ENCODE measurements at regions not wholly inside any gene's neighbourhood (a gene's known extent, or its start where the extent isn't known, plus 50 kb on each side); places are given as distances from the start of the nearest gene placed in this dataset.

- no peaks in the 10 kb centered on the region for H3K9me3 ChIP-seq (replicated peaks; ENCODE audit: insufficient read depth, low read length)
- H4K20me1 ChIP-seq (ENCODE audit: insufficient read depth, low read length), result no peaks in the 10 kb centered on the region
- no peaks in the 10 kb centered on the region for H3K36me3 ChIP-seq (replicated peaks; ENCODE audit: insufficient read depth, low read length)
- H3K4me3 ChIP-seq (ENCODE audit: low read length), result no peak overlapping the region
- no peaks in the 10 kb centered on the region for H3K4me1 ChIP-seq (ENCODE audit: low read length)
- H2AFZ ChIP-seq (ENCODE audit: low read length), result no peak overlapping the region
- H3K9ac ChIP-seq (ENCODE audit: low read length), result no peak overlapping the region
- no peak for TF ChIP-seq EZH2phosphoT487 (IDR thresholded peaks at IDR 0.05; ENCODE audit: low read length)
- DNase-seq, result no peak
- H3K27me3 ChIP-seq (replicated peaks; ENCODE audit: insufficient read depth, low read length), result no peaks in the 10 kb centered on the region
- no peak overlapping the region for H3K4me2 ChIP-seq (ENCODE audit: low read depth, low read length)
- H3F3A ChIP-seq (ENCODE audit: insufficient read depth, low read length), result no peaks in the 10 kb centered on the region
- no peaks in the 10 kb centered on the region for H3K9me2 ChIP-seq (replicated peaks; ENCODE audit: insufficient read depth, low read length)
- no peak overlapping the region for H3K27ac ChIP-seq (ENCODE audit: low read length)
- no peaks in the 10 kb centered on the region for H3K79me2 ChIP-seq (ENCODE audit: low read length)
Measured at GRCh38 chr2:151038516-151038915, 223.1 kb downstream of the RBM43 start.

GRCh38 chr2:151037434-151037833 lies 224.2 kb downstream of the RBM43 start:
- DNase-seq, result no peak
- no peak overlapping the region for H3K27ac ChIP-seq (ENCODE audit: low read length)
- no peak overlapping the region for H3K9ac ChIP-seq (ENCODE audit: low read length)
- no peak for TF ChIP-seq EZH2 (optimal IDR thresholded peaks at IDR 0.05; ENCODE audit: low read depth, low read length)
- no peak for TF ChIP-seq CTCF (IDR thresholded peaks at IDR 0.05; ENCODE audit: low read length)
- TF ChIP-seq EZH2phosphoT487 (IDR thresholded peaks at IDR 0.05; ENCODE audit: low read length), result no peak
- no peaks in the 10 kb centered on the region for H4K20me1 ChIP-seq (ENCODE audit: insufficient read depth, low read length)
- H3K9me3 ChIP-seq (replicated peaks; ENCODE audit: insufficient read depth, low read length), result no peaks in the 10 kb centered on the region
- no peaks in the 10 kb centered on the region for H3K79me2 ChIP-seq (ENCODE audit: low read length)
- no peak overlapping the region for H2AFZ ChIP-seq (ENCODE audit: low read length)
- H3K9me2 ChIP-seq (replicated peaks; ENCODE audit: insufficient read depth, low read length), result no peaks in the 10 kb centered on the region
- no peaks in the 10 kb centered on the region for H3K27me3 ChIP-seq (replicated peaks; ENCODE audit: insufficient read depth, low read length)
- H3K4me2 ChIP-seq (ENCODE audit: low read depth, low read length), result no peak overlapping the region
- no peak overlapping the region for H3K4me3 ChIP-seq (ENCODE audit: low read length)
- H3K4me1 ChIP-seq (ENCODE audit: low read length), result no peaks in the 10 kb centered on the region
- no peaks in the 10 kb centered on the region for H3F3A ChIP-seq (ENCODE audit: insufficient read depth, low read length)
- H3K36me3 ChIP-seq (replicated peaks; ENCODE audit: insufficient read depth, low read length), result no peaks in the 10 kb centered on the region

GRCh38 chr2:151033271-151034248 lies 228.1 kb downstream of the RBM43 start:
- Histone ChIP-seq H3K79me2 (ENCODE audit: low read length) (no peaks in the 10 kb centered on the region), H3K27me3 (replicated peaks; ENCODE audit: insufficient read depth, low read length) (no peaks in the 10 kb centered on the region), H3F3A (ENCODE audit: insufficient read depth, low read length) (no peaks in the 10 kb centered on the region), H3K27ac (ENCODE audit: low read length) (no peak overlapping the region), H3K36me3 (replicated peaks; ENCODE audit: insufficient read depth, low read length) (no peaks in the 10 kb centered on the region), H4K20me1 (ENCODE audit: insufficient read depth, low read length) (no peaks in the 10 kb centered on the region), H3K9me2 (replicated peaks; ENCODE audit: insufficient read depth, low read length) (no peaks in the 10 kb centered on the region), H2AFZ (ENCODE audit: low read length) (no peak overlapping the region), H3K9ac (ENCODE audit: low read length) (no peak overlapping the region), H3K4me2 (ENCODE audit: low read depth, low read length) (no peak overlapping the region), H3K4me1 (ENCODE audit: low read length) (no peaks in the 10 kb centered on the region), H3K4me3 (ENCODE audit: low read length) (no peak overlapping the region), H3K9me3 (replicated peaks; ENCODE audit: insufficient read depth, low read length) (no peaks in the 10 kb centered on the region)
- TF ChIP-seq CTCF (IDR thresholded peaks at IDR 0.05; ENCODE audit: low read length) (no peak), EZH2phosphoT487 (IDR thresholded peaks at IDR 0.05; ENCODE audit: low read length) (no peak), EZH2 (optimal IDR thresholded peaks at IDR 0.05; ENCODE audit: low read depth, low read length) (no peak)
- no peak for DNase-seq

- TF ChIP-seq CTCF (IDR thresholded peaks at IDR 0.05; ENCODE audit: low read length), result no peak
- TF ChIP-seq EZH2phosphoT487 (IDR thresholded peaks at IDR 0.05; ENCODE audit: low read length), result no peak
- no peak for TF ChIP-seq EZH2 (optimal IDR thresholded peaks at IDR 0.05; ENCODE audit: low read depth, low read length)
- Histone ChIP-seq H3K4me3 (ENCODE audit: low read length) (no peak overlapping the region), H3K27ac (ENCODE audit: low read length) (no peak overlapping the region), H3K4me2 (ENCODE audit: low read depth, low read length) (no peak overlapping the region), H3F3A (ENCODE audit: insufficient read depth, low read length) (no peaks in the 10 kb centered on the region), H3K27me3 (replicated peaks; ENCODE audit: insufficient read depth, low read length) (no peaks in the 10 kb centered on the region), H3K9me2 (replicated peaks; ENCODE audit: insufficient read depth, low read length) (no peaks in the 10 kb centered on the region), H3K4me1 (ENCODE audit: low read length) (no peaks in the 10 kb centered on the region), H3K79me2 (ENCODE audit: low read length) (no peaks in the 10 kb centered on the region), H3K9ac (ENCODE audit: low read length) (no peak overlapping the region), H3K9me3 (replicated peaks; ENCODE audit: insufficient read depth, low read length) (no peaks in the 10 kb centered on the region), H2AFZ (ENCODE audit: low read length) (no peak overlapping the region), H3K36me3 (replicated peaks; ENCODE audit: insufficient read depth, low read length) (no peaks in the 10 kb centered on the region), H4K20me1 (ENCODE audit: insufficient read depth, low read length) (no peaks in the 10 kb centered on the region)
- no peak for DNase-seq
Measured at GRCh38 chr2:151032741-151033191, 228.9 kb downstream of the RBM43 start.
